Natural killer cell (primary cell): ENCODE measurements at regions not wholly inside any gene's neighbourhood (a gene's known extent, or its start where the extent isn't known, plus 50 kb on each side); places are given as distances from the start of the nearest gene placed in this dataset.

Experiments used
- ATAC-seq, 3 donors: fragments of 150-1000 bp in 2 of 3; fragments of 200-7000 bp in 1 of 3; cut with Tn5 transposase; 1 replicate in 1 of 3; 2 replicates in 2 of 3; pipeline ENCODE4 v1.10.0; 2021; ENCODE audit warnings: mild to moderate bottlenecking in 2 of 3, moderate library complexity in 2 of 3
- DNase-seq, 2 donors: peaks; one replicate each; pipeline versions ENCODE4 v3.0.0 to v3.0.0-alpha.2; 2013 to 2021; ENCODE audit warnings: mixed read lengths in 1 of 2
- H3K27ac ChIP-seq: one replicate; pipeline ENCODE4 v1.5.1; 2013; ENCODE audit warnings: mild to moderate bottlenecking, low read length
- H3K27me3 ChIP-seq: one replicate; pipeline ENCODE4 v1.6.1; 2013; ENCODE audit warnings: low read length; ENCODE audit not compliant: control insufficient read depth, insufficient read depth
- H3K36me3 ChIP-seq: one replicate; pipeline ENCODE4 v1.6.1; 2013; ENCODE audit warnings: low read length; ENCODE audit not compliant: control insufficient read depth, insufficient read depth
- H3K4me1 ChIP-seq: one replicate; pipeline ENCODE4 v1.6.1; 2013; ENCODE audit warnings: low read length; ENCODE audit not compliant: control insufficient read depth, insufficient read depth
- H3K4me3 ChIP-seq: one replicate; pipeline ENCODE4 v1.5.1; 2013; ENCODE audit warnings: low read length
- H3K9me3 ChIP-seq: one replicate; pipeline ENCODE4 v1.6.1; 2013; ENCODE audit warnings: low read length; ENCODE audit not compliant: control insufficient read depth, insufficient read depth
- H3K27ac Mint-ChIP-seq, 2 donors: one replicate each; pipeline ENCODE4 v1.8.0; 2022; ENCODE audit warnings: mild to moderate bottlenecking in 2 of 2, mixed read lengths in 2 of 2, moderate library complexity in 1 of 2
- H3K27me3 Mint-ChIP-seq, 2 donors: one replicate each; pipeline ENCODE4 v1.8.0; 2022; ENCODE audit warnings: low read depth in 2 of 2, mixed read lengths in 2 of 2
- H3K36me3 Mint-ChIP-seq: one replicate; pipeline ENCODE4 v1.8.0; 2022; ENCODE audit warnings: mixed read lengths
- H3K4me1 Mint-ChIP-seq, 2 donors: one replicate each; pipeline ENCODE4 v1.8.0; 2022; ENCODE audit warnings: mixed read lengths in 2 of 2
- H3K4me3 Mint-ChIP-seq: one replicate; pipeline ENCODE4 v1.8.0; 2022; ENCODE audit warnings: mild to moderate bottlenecking, moderate library complexity, mixed read lengths
- H3K9me3 Mint-ChIP-seq, 2 donors: one replicate each; pipeline ENCODE4 v1.8.0; 2022; ENCODE audit warnings: mixed read lengths in 2 of 2
- CTCF ChIP-seq: fragments of 200-600 bp; IDR thresholded peaks from one replicate; pipeline ENCODE4 v1.8.0; 2022; ENCODE audit warnings: antibody characterized with exemption
- WGBS: methylation state at CpG from one replicate; pipeline ENCODE4 v1.1.7; 2013; ENCODE audit warnings: missing lambda C conversion rate; ENCODE audit not compliant: insufficient coverage; 5-methylcytosine and 5-hydroxymethylcytosine counted together
- intact Hi-C: fragments of 100-400 bp; cut with micrococcal nuclease; formaldehyde crosslinking; loops from one replicate; pipeline ENCODE4 v1.14.2; 2022

- ATAC-seq, result no peak
- no peak for DNase-seq
- H3K4me1 Mint-ChIP-seq, result no peaks in the 10 kb centered on the region
- no peak overlapping the region for H3K27ac Mint-ChIP-seq
- TF ChIP-seq CTCF, result no peak
- Histone ChIP-seq H3K4me1 (no peaks in the 10 kb centered on the region), H3K9me3 (no peaks in the 10 kb centered on the region), H3K27ac (no peak overlapping the region), H3K27me3 (no peaks in the 10 kb centered on the region), H3K4me3 (no peak overlapping the region), H3K36me3 (no peaks in the 10 kb centered on the region)
- H3K27me3 Mint-ChIP-seq, result no peaks in the 10 kb centered on the region
- intact Hi-C loops, result no loop called here
- H3K9me3 Mint-ChIP-seq, result peaks cover 6 to 10% of the 10 kb centered on the region in 2 donors
- no peak overlapping the region for H3K4me3 Mint-ChIP-seq
- no peaks in the 10 kb centered on the region for H3K36me3 Mint-ChIP-seq
- WGBS, result 88% methylated on average over 3 of the region's 3 CpGs
Observed at GRCh38 chr2:53423465-53423864, 344.1 kb upstream of the CHAC2 start.

- H3K27ac Mint-ChIP-seq, result no peak overlapping the region
- Histone ChIP-seq H3K27me3 (no peaks in the 10 kb centered on the region), H3K4me1 (no peaks in the 10 kb centered on the region), H3K4me3 (no peak overlapping the region), H3K9me3 (no peaks in the 10 kb centered on the region), H3K36me3 (no peaks in the 10 kb centered on the region), H3K27ac (no peak overlapping the region)
- DNase-seq (no peak), ATAC-seq (no peak)
- 78% methylated on average over 3 of the region's 3 CpGs for WGBS
- no peaks in the 10 kb centered on the region for H3K36me3 Mint-ChIP-seq
- H3K4me3 Mint-ChIP-seq, result no peak overlapping the region
- H3K4me1 Mint-ChIP-seq, result no peaks in the 10 kb centered on the region
- intact Hi-C loops, result no loop called here
- TF ChIP-seq CTCF, result no peak
- H3K27me3 Mint-ChIP-seq, result no peaks in the 10 kb centered on the region
- peaks cover 6 to 10% of the 10 kb centered on the region in 2 donors for H3K9me3 Mint-ChIP-seq
Observed at GRCh38 chr2:53422979-53423378, 344.6 kb upstream of the CHAC2 start.

- DNase-seq (no peak), ATAC-seq (no peak)
- H3K4me3 ChIP-seq, result no peak overlapping the region
- no peaks in the 10 kb centered on the region for H3K9me3 ChIP-seq
- no peak overlapping the region for H3K27ac Mint-ChIP-seq
- no peaks in the 10 kb centered on the region for H3K36me3 Mint-ChIP-seq
- no peaks in the 10 kb centered on the region for H3K36me3 ChIP-seq
- WGBS, result 94% methylated on average over 2 of the region's 2 CpGs
- TF ChIP-seq CTCF, result no peak
- no peaks in the 10 kb centered on the region for H3K4me1 Mint-ChIP-seq
- no peak overlapping the region for H3K4me3 Mint-ChIP-seq
- intact Hi-C loops, result no loop called here
- H3K9me3 Mint-ChIP-seq, result peaks cover 0 to 9% of the 10 kb centered on the region in 2 donors
- no peaks in the 10 kb centered on the region for H3K27me3 ChIP-seq
- H3K27ac ChIP-seq, result no peak overlapping the region
- H3K4me1 ChIP-seq, result no peaks in the 10 kb centered on the region
- H3K27me3 Mint-ChIP-seq, result no peaks in the 10 kb centered on the region
Observed at GRCh38 chr2:53417385-53417784, 350.2 kb upstream of the CHAC2 start.

- no peak overlapping the region for H3K4me3 ChIP-seq
- Mint-ChIP-seq H3K9me3 (peaks cover 13 to 20% of the 10 kb centered on the region in 2 donors), H3K27me3 (no peaks in the 10 kb centered on the region), H3K27ac (no peak overlapping the region), H3K36me3 (peaks cover 7% of the 10 kb centered on the region), H3K4me1 (no peaks in the 10 kb centered on the region), H3K4me3 (no peak overlapping the region)
- no peaks in the 10 kb centered on the region for H3K9me3 ChIP-seq
- ATAC-seq (no peak), DNase-seq (no peak)
- intact Hi-C loops, result no loop called here
- 91% methylated on average over 5 of the region's 6 CpGs for WGBS
- H3K27ac ChIP-seq, result no peak overlapping the region
- H3K4me1 ChIP-seq, result no peaks in the 10 kb centered on the region
- no peaks in the 10 kb centered on the region for H3K27me3 ChIP-seq
- TF ChIP-seq CTCF, result no peak
- H3K36me3 ChIP-seq, result no peaks in the 10 kb centered on the region
Observed at GRCh38 chr2:53407363-53408080, 360.1 kb upstream of the CHAC2 start.
